ENCODE measurements at regions not wholly inside any gene's neighbourhood (a gene's known extent, or its start where the extent isn't known, plus 50 kb on each side); places are given as distances from the start of the nearest gene placed in this dataset.

- no peak for DNase-seq (ENCODE audit: extremely low read depth, low read depth)
- TF ChIP-seq CTCF (IDR thresholded peaks at IDR 0.05; ENCODE audit: low read depth, low read length) = no peak
These were observed 95.9 kb upstream of the JAG1 start for GRCh38 chr20:10769700-10770099.

GRCh38 chr20:10770753-10771152 is 97.0 kb upstream of the JAG1 start:
- DNase-seq (ENCODE audit: extremely low read depth, low read depth) = no peak
- no peak for TF ChIP-seq CTCF (IDR thresholded peaks at IDR 0.05; ENCODE audit: low read depth, low read length)

GRCh38 chr20:10771435-10772140 is 97.8 kb upstream of the JAG1 start:
- no peak for DNase-seq (ENCODE audit: extremely low read depth, low read depth)
- no peak for TF ChIP-seq CTCF (IDR thresholded peaks at IDR 0.05; ENCODE audit: low read depth, low read length)

- DNase-seq (ENCODE audit: extremely low read depth, low read depth) = no peak
- no peak for TF ChIP-seq CTCF (IDR thresholded peaks at IDR 0.05; ENCODE audit: low read depth, low read length)
These were observed 100.7 kb upstream of the JAG1 start for GRCh38 chr20:10774357-10774943.

GRCh38 chr20:10777710-10778109 is 103.9 kb upstream of the JAG1 start:
- DNase-seq (ENCODE audit: extremely low read depth, low read depth) = no peak
- no peak for TF ChIP-seq CTCF (IDR thresholded peaks at IDR 0.05; ENCODE audit: low read depth, low read length)

GRCh38 chr20:10779911-10780310 is 106.1 kb upstream of the JAG1 start:
- no peak for TF ChIP-seq CTCF (IDR thresholded peaks at IDR 0.05; ENCODE audit: low read depth, low read length)
- no peak for DNase-seq (ENCODE audit: extremely low read depth, low read depth)

GRCh38 chr20:10780901-10781300 is 107.1 kb upstream of the JAG1 start:
- no peak for DNase-seq (ENCODE audit: extremely low read depth, low read depth)
- no peak for TF ChIP-seq CTCF (IDR thresholded peaks at IDR 0.05; ENCODE audit: low read depth, low read length)
